Spinal cord (tissue), 9 donors: ENCODE measurements at regions not wholly inside any gene's neighbourhood (a gene's known extent, or its start where the extent isn't known, plus 50 kb on each side); places are given as distances from the start of the nearest gene placed in this dataset.

Experiments
- DNase-seq, 6 donors: peaks; one replicate each; pipeline versions ENCODE4 v3.0.0 to v3.0.0-alpha.2; 2013 to 2015; ENCODE audit warnings: low spot score in 6 of 6, low read depth in 4 of 6
- H3K27ac ChIP-seq: one replicate; pipeline ENCODE4 v1.5.1; 2013; ENCODE audit warnings: low read depth, low read length, control low read depth
- H3K27me3 ChIP-seq: one replicate; pipeline ENCODE4 v1.6.1; 2013; ENCODE audit warnings: low read length; ENCODE audit not compliant: control insufficient read depth, insufficient read depth
- H3K36me3 ChIP-seq: one replicate; pipeline ENCODE4 v1.6.1; 2013; ENCODE audit warnings: low read length; ENCODE audit not compliant: control insufficient read depth, insufficient read depth
- H3K4me1 ChIP-seq: one replicate; pipeline ENCODE4 v1.6.1; 2013; ENCODE audit warnings: low read length; ENCODE audit not compliant: control insufficient read depth, insufficient read depth
- H3K4me3 ChIP-seq: one replicate; pipeline ENCODE4 v1.5.1; 2013; ENCODE audit warnings: low read depth, low read length, control low read depth
- H3K9me3 ChIP-seq: one replicate; pipeline ENCODE4 v1.6.1; 2013; ENCODE audit warnings: low read length; ENCODE audit not compliant: control insufficient read depth, insufficient read depth
- WGBS: methylation state at CpG from one replicate; pipeline ENCODE4 v1.1.5; 2013; ENCODE audit warnings: missing lambda C conversion rate; ENCODE audit not compliant: insufficient coverage; 5-methylcytosine and 5-hydroxymethylcytosine counted together
- donor health status: healthy.

DNA sequence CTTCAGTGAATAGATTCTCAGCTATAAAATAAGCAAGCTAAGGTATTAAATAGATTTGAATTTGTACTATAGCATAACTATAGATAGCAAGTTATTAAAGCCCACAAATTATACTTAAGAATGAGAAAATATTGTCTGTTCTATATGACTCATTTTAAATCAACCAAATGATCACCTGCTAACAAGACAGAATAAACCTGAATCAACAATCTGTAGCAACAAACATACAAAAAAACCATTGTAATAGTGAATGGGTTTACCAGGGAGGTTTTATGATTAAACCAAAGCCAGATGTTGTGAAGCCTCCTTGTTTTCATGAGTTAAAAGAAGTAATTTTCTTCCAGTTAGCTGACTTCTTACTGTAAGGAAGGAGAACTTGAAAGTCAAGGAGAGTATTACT, 71.9 kb upstream of the HTR1B start:
- no peak overlapping the region for H3K4me3 ChIP-seq
- no peaks in the 10 kb centered on the region for H3K27me3 ChIP-seq
- no peak overlapping the region for H3K27ac ChIP-seq
- no peaks in the 10 kb centered on the region for H3K36me3 ChIP-seq
- H3K9me3 ChIP-seq, result no peaks in the 10 kb centered on the region
- H3K4me1 ChIP-seq, result no peaks in the 10 kb centered on the region
- DNase-seq, result no peak

DNA sequence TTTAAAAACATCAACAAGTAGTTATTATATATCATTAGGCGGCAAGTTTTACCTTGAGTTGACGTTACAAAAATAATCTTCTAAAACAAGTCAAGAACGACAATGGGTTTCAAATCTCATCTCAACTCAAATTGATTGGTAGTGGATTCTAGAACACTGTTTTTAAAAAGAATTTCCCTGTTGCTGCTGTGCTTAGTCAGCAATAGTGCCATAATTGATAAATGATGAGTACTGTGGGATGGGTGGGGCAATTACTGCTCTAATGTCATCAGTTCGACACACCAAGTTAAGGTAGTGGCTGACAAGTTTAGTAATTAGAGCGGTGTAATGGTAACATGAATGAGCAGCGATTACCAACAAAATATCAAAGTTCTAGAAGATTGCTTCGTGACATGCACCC, 73.4 kb upstream of the HTR1B start:
- DNase-seq, result no peak
- Histone ChIP-seq H3K9me3 (no peaks in the 10 kb centered on the region), H3K36me3 (no peaks in the 10 kb centered on the region), H3K27ac (no peak overlapping the region), H3K4me1 (no peaks in the 10 kb centered on the region), H3K27me3 (no peaks in the 10 kb centered on the region), H3K4me3 (no peak overlapping the region)
- no CpG with 5 or more reads among the region's 7 CpGs for WGBS

DNA sequence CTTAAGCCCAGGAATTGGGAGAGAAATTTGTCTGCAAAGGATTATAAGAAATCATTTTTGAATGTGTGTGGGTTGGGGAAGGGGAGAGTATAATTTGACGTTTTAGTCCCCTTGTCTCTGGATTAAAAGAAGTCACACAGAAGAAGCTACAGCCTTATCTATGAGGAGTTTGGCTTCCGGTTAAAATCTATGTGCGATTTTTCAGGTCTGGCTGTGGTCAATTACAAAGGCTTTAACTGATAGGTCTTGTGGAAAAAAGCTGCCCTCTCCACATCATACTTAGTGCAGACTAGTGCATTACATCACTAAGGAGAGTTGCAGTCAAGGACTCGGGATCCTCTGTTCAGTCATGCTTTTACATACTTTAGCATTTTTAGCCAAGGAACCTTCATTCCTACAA, 80.3 kb upstream of the HTR1B start:
- 87% methylated on average over 4 of the region's 4 CpGs for WGBS
- Histone ChIP-seq H3K36me3 (no peaks in the 10 kb centered on the region), H3K9me3 (no peaks in the 10 kb centered on the region), H3K27ac (no peak overlapping the region), H3K27me3 (no peaks in the 10 kb centered on the region), H3K4me3 (no peak overlapping the region), H3K4me1 (no peaks in the 10 kb centered on the region)
- no peak for DNase-seq

DNA sequence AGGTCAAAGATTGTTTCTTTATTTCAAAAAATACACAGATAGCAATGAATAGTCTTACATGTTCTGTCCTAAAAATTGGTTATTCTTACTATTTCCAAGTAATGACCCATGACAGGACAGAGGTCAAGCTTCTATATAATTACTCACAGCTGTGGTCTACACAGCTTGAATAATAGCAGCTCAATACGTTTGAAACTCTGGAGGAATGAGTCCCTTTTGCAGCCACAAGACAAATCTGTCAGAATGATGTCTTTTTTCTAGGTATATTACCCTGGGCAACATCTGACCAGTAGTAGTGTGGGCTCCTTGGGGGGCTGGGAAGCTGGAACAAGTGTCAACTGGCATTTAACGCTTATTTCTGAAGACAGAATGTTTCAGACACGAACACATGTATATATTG, 84.9 kb upstream of the HTR1B start:
- Histone ChIP-seq H3K4me3 (no peak overlapping the region), H3K27ac (no peak overlapping the region), H3K36me3 (no peaks in the 10 kb centered on the region), H3K9me3 (no peaks in the 10 kb centered on the region), H3K27me3 (no peaks in the 10 kb centered on the region), H3K4me1 (no peaks in the 10 kb centered on the region)
- WGBS, result no CpG with 5 or more reads among the region's 3 CpGs
- DNase-seq, result no peak

DNA sequence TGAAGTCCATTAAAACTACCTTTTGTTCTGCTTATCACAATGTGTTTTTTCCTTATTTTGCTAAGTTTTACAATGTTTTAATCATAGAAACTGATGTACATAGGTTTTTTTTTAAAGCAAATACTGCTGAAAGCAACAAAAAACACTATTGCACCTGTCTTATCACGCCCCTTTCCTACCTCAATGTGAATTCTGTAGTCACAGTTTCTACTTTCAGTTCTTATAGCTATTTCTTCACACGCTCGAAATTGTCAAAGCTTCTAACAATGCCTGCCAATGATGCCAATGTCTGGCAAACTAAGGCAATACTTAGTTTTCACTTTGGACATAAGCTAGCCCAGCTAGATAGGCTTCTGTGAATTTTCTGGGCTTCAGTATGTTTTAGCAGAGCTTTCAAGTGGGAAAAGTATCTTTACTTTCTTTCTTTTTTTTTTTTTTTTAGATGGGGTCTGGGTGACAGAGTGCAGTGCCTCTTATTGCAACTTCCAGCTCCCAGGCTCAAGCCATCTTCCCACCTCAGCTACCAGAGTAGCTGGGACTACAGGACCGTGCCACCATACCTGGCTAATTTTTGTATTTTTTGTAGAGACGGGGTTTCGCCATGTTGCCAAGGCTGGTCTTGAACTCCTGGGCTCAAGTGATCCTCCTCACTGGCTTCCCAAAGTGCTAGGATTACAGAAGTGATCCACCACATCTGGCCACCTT, 85.5 kb upstream of the HTR1B start:
- no peaks in the 10 kb centered on the region for H3K36me3 ChIP-seq
- no peak for DNase-seq
- no peaks in the 10 kb centered on the region for H3K9me3 ChIP-seq
- no peak overlapping the region for H3K27ac ChIP-seq
- no peaks in the 10 kb centered on the region for H3K27me3 ChIP-seq
- no peaks in the 10 kb centered on the region for H3K4me1 ChIP-seq
- H3K4me3 ChIP-seq, result no peak overlapping the region
- WGBS, result 71% methylated on average over 4 of the region's 6 CpGs

DNA sequence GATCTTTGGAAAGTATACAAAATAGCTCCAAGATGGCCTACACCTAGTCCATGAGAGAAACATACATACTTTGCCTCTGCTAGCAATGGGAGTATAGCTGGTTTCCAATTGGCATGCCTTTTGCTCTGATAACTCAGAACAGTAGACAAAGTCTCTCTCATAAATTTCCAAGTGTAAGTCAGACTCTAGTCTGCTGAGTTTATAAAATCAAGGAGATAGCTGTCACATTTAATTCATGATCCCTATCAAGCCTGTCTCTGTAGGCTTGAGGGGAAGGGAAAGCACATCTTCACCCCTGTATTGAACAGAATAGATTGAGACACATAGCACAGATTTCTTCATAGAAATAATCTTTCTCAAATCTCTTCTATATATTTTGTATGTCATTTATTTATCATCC, 87.8 kb upstream of the HTR1B start:
- no peak for DNase-seq

DNA sequence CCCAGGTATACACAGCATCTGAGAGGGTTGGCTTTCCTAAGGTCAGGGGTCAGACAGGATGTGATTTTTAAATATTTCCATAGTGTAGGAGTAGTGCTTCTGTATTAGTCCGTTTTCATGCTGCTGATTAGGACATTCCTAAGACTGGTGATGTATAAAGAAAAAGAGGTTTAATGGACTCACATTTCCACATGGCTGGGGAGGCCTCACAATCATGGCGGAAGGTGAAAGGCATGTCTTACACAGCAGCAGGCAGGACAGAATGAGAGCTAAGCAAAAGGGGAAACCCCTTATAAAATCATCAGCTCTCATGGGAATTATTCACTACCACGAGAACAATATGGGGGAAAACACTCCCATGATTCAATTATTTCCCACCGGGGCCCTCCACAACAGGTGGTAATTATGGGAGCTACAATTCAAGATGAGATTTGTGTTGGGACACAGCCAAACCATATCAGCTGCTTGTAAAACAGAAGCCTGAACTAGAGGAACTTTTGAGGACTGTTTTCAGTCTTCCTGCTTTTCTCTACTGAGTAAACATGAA, 91.0 kb upstream of the MEI4 start:
- Histone ChIP-seq H3K4me1 (no peaks in the 10 kb centered on the region), H3K27ac (no peak overlapping the region), H3K36me3 (no peaks in the 10 kb centered on the region), H3K9me3 (no peaks in the 10 kb centered on the region), H3K27me3 (no peaks in the 10 kb centered on the region), H3K4me3 (no peak overlapping the region)
- WGBS, result 78% methylated on average over 1 of the region's 4 CpGs
- no peak for DNase-seq

More for the DNA sequence above, 87.8 kb upstream of the HTR1B start:
- Histone ChIP-seq H3K9me3 (no peaks in the 10 kb centered on the region), H3K4me3 (no peak overlapping the region), H3K4me1 (no peaks in the 10 kb centered on the region), H3K27me3 (no peaks in the 10 kb centered on the region), H3K27ac (no peak overlapping the region), H3K36me3 (no peaks in the 10 kb centered on the region)

DNA sequence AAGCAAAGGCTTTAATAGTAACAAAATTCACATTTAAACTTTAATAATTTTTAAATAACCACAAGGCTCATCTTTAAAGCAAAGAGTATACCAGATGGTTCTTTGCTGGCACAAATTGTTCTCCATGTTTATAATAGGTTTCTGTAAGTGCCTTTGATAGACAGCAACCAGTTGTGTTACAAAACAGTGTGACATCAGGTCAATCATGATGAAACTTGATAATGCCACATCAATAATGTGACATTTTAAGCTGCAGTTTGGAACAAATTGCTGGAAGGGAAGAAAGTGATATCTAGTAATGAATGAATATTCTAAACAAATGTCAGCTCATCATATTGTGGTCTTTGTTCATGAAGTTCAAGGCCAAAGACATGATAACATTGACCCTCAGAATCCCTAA, 87.5 kb upstream of the MEI4 start:
- DNase-seq, result no peak
- no peak overlapping the region for H3K27ac ChIP-seq
- no peaks in the 10 kb centered on the region for H3K4me1 ChIP-seq
- no peaks in the 10 kb centered on the region for H3K9me3 ChIP-seq
- H3K36me3 ChIP-seq, result no peaks in the 10 kb centered on the region
- no peak overlapping the region for H3K4me3 ChIP-seq
- H3K27me3 ChIP-seq, result no peaks in the 10 kb centered on the region

DNA sequence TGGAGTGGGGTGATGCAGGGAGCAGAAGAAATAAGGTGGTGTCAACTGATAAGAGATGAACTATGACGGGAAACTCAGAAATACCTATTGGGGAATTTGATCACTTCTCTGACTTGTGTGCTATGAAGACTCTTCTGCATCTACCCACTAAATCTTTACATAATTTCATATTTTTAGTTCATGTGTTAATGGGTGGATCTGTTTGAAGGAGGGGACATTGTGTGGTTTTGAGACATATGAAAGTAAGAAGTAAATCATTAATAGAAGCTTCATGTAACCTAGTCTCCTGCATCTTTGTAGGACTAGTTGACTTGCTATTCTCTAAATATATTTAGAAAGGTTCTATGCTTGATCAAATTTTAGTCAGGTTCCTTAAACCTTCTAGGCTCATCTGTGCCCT, 86.6 kb upstream of the MEI4 start:
- DNase-seq, result no peak
- no peak overlapping the region for H3K27ac ChIP-seq

DNA sequence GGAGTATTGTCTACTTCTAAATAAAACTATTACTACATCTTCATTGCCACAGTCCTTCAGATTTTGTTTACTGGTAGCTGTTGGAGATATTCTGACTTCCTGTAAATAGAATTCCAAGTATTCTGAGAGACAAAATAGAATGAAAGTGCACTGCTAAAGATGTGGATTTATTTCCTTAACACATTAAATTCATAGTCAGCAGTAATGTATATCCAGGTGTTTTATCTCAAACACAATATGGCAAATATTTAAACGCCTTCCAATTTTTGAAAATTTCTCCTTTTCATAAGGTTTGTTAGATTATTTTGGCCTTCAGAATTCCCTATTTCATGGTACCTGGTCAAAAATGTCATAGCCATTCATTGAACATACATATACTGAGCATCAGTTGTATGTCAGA, 84.3 kb upstream of the MEI4 start:
- WGBS, result no CpG with 5 or more reads among the region's 1 CpG

More for the DNA sequence above, 86.6 kb upstream of the MEI4 start:
- no peaks in the 10 kb centered on the region for H3K4me1 ChIP-seq
- H3K4me3 ChIP-seq, result no peak overlapping the region
- no CpG with 5 or more reads among the region's 1 CpG for WGBS
- no peaks in the 10 kb centered on the region for H3K9me3 ChIP-seq
- no peaks in the 10 kb centered on the region for H3K27me3 ChIP-seq
- no peaks in the 10 kb centered on the region for H3K36me3 ChIP-seq

More for the DNA sequence above, 84.3 kb upstream of the MEI4 start:
- Histone ChIP-seq H3K27ac (no peak overlapping the region), H3K9me3 (no peaks in the 10 kb centered on the region), H3K36me3 (no peaks in the 10 kb centered on the region), H3K4me3 (no peak overlapping the region), H3K4me1 (no peaks in the 10 kb centered on the region), H3K27me3 (no peaks in the 10 kb centered on the region)
- peak in 1 of 6 donors; percentile 2 for DNase-seq
